ENCODE measurements at regions not wholly inside any gene's neighbourhood (a gene's known extent, or its start where the extent isn't known, plus 50 kb on each side); places are given as distances from the start of the nearest gene placed in this dataset.

GRCh38 chr7:149714081-149714909 is 59.1 kb downstream of the ZNF467 start:
- Histone ChIP-seq H3K27me3 (no peaks in the 10 kb centered on the region), H3K4me1 (ENCODE audit: low read depth) (peaks cover 12% of the 10 kb centered on the region), H3K4me3 (peak overlapping the region; percentile 68), H3K9me3 (ENCODE audit: low read depth) (no peaks in the 10 kb centered on the region), H3K36me3 (no peaks in the 10 kb centered on the region), H3K27ac (no peak overlapping the region)
- DNase-seq (ENCODE audit: low read depth in 1 of 2, low spot score in 1 of 2) = peak; percentile 93 to 96
- no peak for TF ChIP-seq CTCF (IDR thresholded peaks at IDR 0.05; ENCODE audit: low read depth, low read length)

DNA sequence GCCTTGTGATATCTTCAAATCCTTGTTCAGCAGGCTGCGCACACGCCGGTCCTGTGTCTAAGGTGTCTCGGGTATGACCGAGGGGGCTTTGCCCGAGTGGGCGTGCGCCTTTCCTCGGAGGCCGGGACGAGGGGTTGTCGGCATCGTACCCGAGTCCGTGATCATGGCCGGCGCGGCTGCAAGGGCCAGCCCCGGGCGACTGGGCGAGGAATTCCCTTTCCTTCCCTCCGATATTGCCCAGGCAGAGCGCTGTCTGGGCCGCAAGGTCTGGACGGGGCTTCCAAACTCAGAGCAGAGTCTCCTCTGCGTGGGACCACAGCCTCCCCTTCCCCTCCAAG is 59.7 kb downstream of the ZNF467 start:
- H3K36me3 ChIP-seq = no peaks in the 10 kb centered on the region
- DNase-seq (ENCODE audit: low read depth in 1 of 2, low spot score in 1 of 2) = no peak
- TF ChIP-seq CTCF (IDR thresholded peaks at IDR 0.05; ENCODE audit: low read depth, low read length) = no peak

DNA sequence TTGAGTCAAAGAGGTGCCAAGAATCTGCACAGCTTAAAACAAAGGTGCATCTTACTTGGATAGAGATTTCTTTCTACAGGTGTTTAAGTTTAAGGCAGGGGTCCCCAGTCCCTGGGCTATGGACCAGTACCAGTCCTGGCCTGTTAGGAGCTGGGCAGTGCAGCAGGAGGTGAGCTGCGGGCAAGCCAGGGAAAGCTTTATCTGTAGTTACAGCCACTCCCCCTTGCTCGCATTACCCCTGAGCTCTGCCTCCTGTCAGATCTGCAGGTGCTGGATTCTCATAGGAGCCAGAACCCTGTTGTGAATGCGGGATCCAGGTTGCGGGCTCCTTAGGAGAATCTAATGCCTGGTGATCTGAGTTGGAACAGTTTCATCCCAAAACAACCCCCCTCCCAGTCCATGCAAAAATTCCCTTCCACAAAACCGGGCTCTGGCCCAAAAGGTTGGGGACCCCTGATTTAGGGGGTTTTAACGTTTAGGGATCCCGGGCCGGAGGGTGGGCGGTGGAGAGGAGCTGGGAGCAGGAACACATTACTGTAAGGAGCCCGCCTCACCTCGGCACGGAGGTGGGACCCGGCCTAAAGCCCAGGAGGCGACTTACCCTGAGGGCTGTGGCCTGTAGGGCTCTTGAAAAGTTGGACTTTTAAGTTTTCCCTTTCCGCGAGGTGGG is 60.2 kb downstream of the ZNF467 start:
- no peaks in the 10 kb centered on the region for H3K36me3 ChIP-seq
- H3K9me3 ChIP-seq (ENCODE audit: low read depth) = no peaks in the 10 kb centered on the region
- no peak overlapping the region for H3K27ac ChIP-seq
- H3K4me3 ChIP-seq = no peak overlapping the region
- no peak for TF ChIP-seq CTCF (IDR thresholded peaks at IDR 0.05; ENCODE audit: low read depth, low read length)
- no peak for DNase-seq (ENCODE audit: low read depth in 1 of 2, low spot score in 1 of 2)
- H3K27me3 ChIP-seq = no peaks in the 10 kb centered on the region
- H3K4me1 ChIP-seq (ENCODE audit: low read depth) = peaks cover 12% of the 10 kb centered on the region

More for the DNA sequence above, 59.7 kb downstream of the ZNF467 start:
- H3K4me1 ChIP-seq (ENCODE audit: low read depth) = peaks cover 12% of the 10 kb centered on the region
- no peaks in the 10 kb centered on the region for H3K9me3 ChIP-seq (ENCODE audit: low read depth)
- no peak overlapping the region for H3K4me3 ChIP-seq
- H3K27ac ChIP-seq = no peak overlapping the region
- H3K27me3 ChIP-seq = no peaks in the 10 kb centered on the region

DNA sequence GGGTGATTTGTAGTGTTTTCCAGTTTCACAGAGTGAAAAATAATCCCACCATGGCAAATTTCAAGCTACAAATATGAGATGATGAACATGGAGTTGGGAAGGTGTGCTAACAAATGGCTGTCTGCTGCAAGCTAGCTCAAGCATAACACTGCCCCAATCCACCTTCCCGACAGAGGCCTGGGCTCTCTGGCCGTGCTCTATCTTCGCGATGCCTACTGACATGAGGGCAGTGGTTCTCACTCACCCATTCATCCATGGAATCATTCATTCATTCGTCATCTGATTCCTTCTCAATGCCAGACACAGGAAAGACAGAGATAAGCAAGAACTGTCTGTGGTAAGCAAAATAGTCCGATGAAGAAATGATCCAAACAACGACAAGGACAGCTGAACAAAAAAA is 65.4 kb downstream of the ZNF467 start:
- Histone ChIP-seq H3K4me1 (ENCODE audit: low read depth) (no peaks in the 10 kb centered on the region), H3K4me3 (no peak overlapping the region), H3K27ac (no peak overlapping the region), H3K27me3 (no peaks in the 10 kb centered on the region), H3K9me3 (ENCODE audit: low read depth) (no peaks in the 10 kb centered on the region), H3K36me3 (no peaks in the 10 kb centered on the region)
- TF ChIP-seq CTCF (IDR thresholded peaks at IDR 0.05; ENCODE audit: low read depth, low read length) = no peak
- no peak for DNase-seq (ENCODE audit: low read depth in 1 of 2, low spot score in 1 of 2)

GRCh38 chr7:149707448-149707886 is 65.9 kb downstream of the ZNF467 start:
- Histone ChIP-seq H3K4me1 (ENCODE audit: low read depth) (no peaks in the 10 kb centered on the region), H3K27me3 (no peaks in the 10 kb centered on the region), H3K4me3 (no peak overlapping the region), H3K27ac (no peak overlapping the region), H3K36me3 (no peaks in the 10 kb centered on the region), H3K9me3 (ENCODE audit: low read depth) (no peaks in the 10 kb centered on the region)
- DNase-seq (ENCODE audit: low read depth in 1 of 2, low spot score in 1 of 2) = peak in 1 of 2 donors; percentile 44
- TF ChIP-seq CTCF (IDR thresholded peaks at IDR 0.05; ENCODE audit: low read depth, low read length) = no peak

Data from cardiac muscle cell (in vitro differentiated cells and primary cell).